Mesenchymal stem cell (in vitro differentiated cells and primary cell): ENCODE measurements at regions not wholly inside any gene's neighbourhood (a gene's known extent, or its start where the extent isn't known, plus 50 kb on each side); places are given as distances from the start of the nearest gene placed in this dataset.
"Not testable (repeated sequence)": the region's sequence is repeated elsewhere in the genome, so short reads cannot be mapped to it uniquely, and the experiment has no call there.

ENCODE experiments used
- DNase-seq: peaks from one replicate; pipeline ENCODE4 v3.0.0-alpha.2; 2013
- H2AFZ ChIP-seq: one replicate; pipeline ENCODE4 v1.6.1; 2013; ENCODE audit warnings: low read depth, mild to moderate bottlenecking, control low read depth, inconsistent platforms, low read length, moderate library complexity
- H2AK5ac ChIP-seq: 2 replicates; pipeline ENCODE4 v1.6.1; 2013; ENCODE audit warnings: low read length, moderate library complexity, mild to moderate bottlenecking, inconsistent platforms; ENCODE audit not compliant: severe bottlenecking
- H2BK120ac ChIP-seq: one replicate; pipeline ENCODE4 v1.6.1; 2013; ENCODE audit warnings: low read depth, mild to moderate bottlenecking, inconsistent platforms, low read length, moderate library complexity
- H2BK12ac ChIP-seq, 2 experiments: one replicate each; pipeline ENCODE4 v1.6.1; 2013; ENCODE audit warnings: inconsistent platforms in 2 of 2, low read length in 2 of 2, mild to moderate bottlenecking in 2 of 2, moderate library complexity in 2 of 2, control low read depth in 1 of 2
- H2BK15ac ChIP-seq: one replicate; pipeline ENCODE4 v1.6.1; 2013; ENCODE audit warnings: mild to moderate bottlenecking, low read depth, inconsistent platforms; ENCODE audit not compliant: poor library complexity, severe bottlenecking
- H2BK5ac ChIP-seq: 2 replicates; pipeline ENCODE4 v1.6.1; 2013; ENCODE audit warnings: low read depth, mild to moderate bottlenecking, low read length, control low read depth, inconsistent platforms; ENCODE audit not compliant: poor library complexity, severe bottlenecking
- H3K14ac ChIP-seq, 2 experiments: one replicate each; pipeline ENCODE4 v1.6.1; 2013; ENCODE audit warnings: inconsistent platforms in 2 of 2, low read length in 2 of 2, control low read depth in 1 of 2, mild to moderate bottlenecking in 1 of 2, moderate library complexity in 1 of 2
- H3K18ac ChIP-seq, 2 experiments: one replicate each; pipeline ENCODE4 v1.6.1; 2013; ENCODE audit warnings: inconsistent platforms in 2 of 2, low read length in 2 of 2, control low read depth in 1 of 2, low read depth in 1 of 2, mild to moderate bottlenecking in 1 of 2
- H3K23ac ChIP-seq, 2 experiments: one replicate each; pipeline ENCODE4 v1.6.1; 2013; ENCODE audit warnings: inconsistent platforms in 2 of 2, low read length in 2 of 2, mild to moderate bottlenecking in 2 of 2, moderate library complexity in 2 of 2, control low read depth in 1 of 2
- H3K27ac ChIP-seq: 2 replicates; pipeline ENCODE4 v1.5.1; 2013; ENCODE audit warnings: mild to moderate bottlenecking, moderate library complexity, low read length, control low read depth, inconsistent platforms; ENCODE audit not compliant: poor library complexity, severe bottlenecking
- H3K27me3 ChIP-seq, 2 experiments: 2 replicates each; pipeline versions ENCODE4 v1.6.1 to v1.7.0; 2013; ENCODE audit warnings: low read length in 2 of 2, mild to moderate bottlenecking in 2 of 2, moderate library complexity in 2 of 2, control low read depth in 1 of 2, inconsistent platforms in 1 of 2; ENCODE audit not compliant: control insufficient read depth in 1 of 2, insufficient read depth in 1 of 2
- H3K36me3 ChIP-seq, 2 experiments: 2 replicates each; pipeline versions ENCODE4 v1.6.1 to v1.7.0; 2013; ENCODE audit warnings: low read length in 2 of 2, control low read depth in 1 of 2, inconsistent platforms in 1 of 2, low read depth in 1 of 2, mild to moderate bottlenecking in 1 of 2; ENCODE audit not compliant: insufficient read depth in 2 of 2, control insufficient read depth in 1 of 2
- H3K4ac ChIP-seq, 2 experiments: one replicate each; pipeline ENCODE4 v1.6.1; 2013; ENCODE audit warnings: inconsistent platforms in 2 of 2, low read length in 2 of 2, mild to moderate bottlenecking in 2 of 2, moderate library complexity in 2 of 2, control low read depth in 1 of 2, low read depth in 1 of 2
- H3K4me1 ChIP-seq: 2 replicates; pipeline ENCODE4 v1.6.1; 2013; ENCODE audit warnings: low read depth, low read length, control low read depth; ENCODE audit not compliant: control insufficient read depth, insufficient read depth
- H3K4me2 ChIP-seq: 2 replicates; pipeline ENCODE4 v1.6.1; 2013; ENCODE audit warnings: low read length, mild to moderate bottlenecking, inconsistent platforms; ENCODE audit not compliant: poor library complexity, severe bottlenecking
- H3K4me3 ChIP-seq, 2 experiments: 2 replicates each; pipeline versions ENCODE4 v1.5.1 to v1.7.0; 2013; ENCODE audit warnings: low read length in 2 of 2, mild to moderate bottlenecking in 2 of 2, control low read depth in 1 of 2, low read depth in 1 of 2; ENCODE audit not compliant: insufficient read depth in 1 of 2
- H3K79me1 ChIP-seq: replicated peaks from 2 replicates; pipeline ENCODE4 v1.6.1; 2013; ENCODE audit warnings: mild to moderate bottlenecking, control low read depth, low read length, inconsistent platforms; ENCODE audit not compliant: poor library complexity, severe bottlenecking
- H3K9ac ChIP-seq: 2 replicates; pipeline ENCODE4 v1.7.0; 2013; ENCODE audit warnings: mild to moderate bottlenecking, low read length, moderate library complexity
- H3K9me3 ChIP-seq: 2 replicates; pipeline ENCODE4 v1.7.0; 2013; ENCODE audit warnings: mild to moderate bottlenecking, low read length; ENCODE audit not compliant: control insufficient read depth
- H4K8ac ChIP-seq: one replicate; pipeline ENCODE4 v1.6.1; 2013; ENCODE audit warnings: inconsistent platforms, mild to moderate bottlenecking, low read length, moderate library complexity
- H4K91ac ChIP-seq: one replicate; pipeline ENCODE4 v1.6.1; 2013; ENCODE audit warnings: mild to moderate bottlenecking, low read length, inconsistent platforms
- WGBS: methylation state at CpG from one replicate; pipeline ENCODE4 v1.1.7; 2013; ENCODE audit warnings: mixed read lengths; 5-methylcytosine and 5-hydroxymethylcytosine counted together

- H2BK15ac ChIP-seq = no peak overlapping the region
- H3K4me3 ChIP-seq = no peak overlapping the region
- no peaks in the 10 kb centered on the region for H3K79me1 ChIP-seq
- no peak for DNase-seq
- no peaks in the 10 kb centered on the region for H3K36me3 ChIP-seq
- no peak overlapping the region for H4K91ac ChIP-seq
- H2AK5ac ChIP-seq = no peak overlapping the region
- H3K27ac ChIP-seq = no peak overlapping the region
- no peak overlapping the region for H3K14ac ChIP-seq
- H3K4me1 ChIP-seq = no peaks in the 10 kb centered on the region
- H2AFZ ChIP-seq = no peak overlapping the region
- peaks cover 17% of the 10 kb centered on the region for H3K9me3 ChIP-seq
- no peak overlapping the region for H3K18ac ChIP-seq
- no peak overlapping the region for H3K4ac ChIP-seq
- no peak overlapping the region for H3K4me2 ChIP-seq
- H2BK5ac ChIP-seq = no peak overlapping the region
- H3K27me3 ChIP-seq = no peaks in the 10 kb centered on the region
- no peak overlapping the region for H3K9ac ChIP-seq
- WGBS = 84% methylated on average over 4 of the region's 5 CpGs
- H2BK12ac ChIP-seq = no peak overlapping the region
- H3K23ac ChIP-seq = no peak overlapping the region
- no peak overlapping the region for H2BK120ac ChIP-seq
- H4K8ac ChIP-seq = no peak overlapping the region
These were observed 69.0 kb upstream of the DHRS4 start for GRCh38 chr14:23884541-23884904.

- H2BK15ac ChIP-seq = no peak overlapping the region
- H2AFZ ChIP-seq = no peak overlapping the region
- no peak overlapping the region for H2BK120ac ChIP-seq
- H3K4me1 ChIP-seq = no peaks in the 10 kb centered on the region
- H3K23ac ChIP-seq = no peak overlapping the region
- H2BK12ac ChIP-seq = no peak overlapping the region
- H3K27me3 ChIP-seq = peaks cover 0 to 4% of the 10 kb centered on the region in 2 experiments
- no peaks in the 10 kb centered on the region for H3K79me1 ChIP-seq
- H2AK5ac ChIP-seq = no peak overlapping the region
- H3K27ac ChIP-seq = no peak overlapping the region
- peaks cover 17% of the 10 kb centered on the region for H3K9me3 ChIP-seq
- no peak overlapping the region for H3K9ac ChIP-seq
- H3K4ac ChIP-seq = no peak overlapping the region
- H3K4me3 ChIP-seq = no peak overlapping the region
- H3K4me2 ChIP-seq = no peak overlapping the region
- WGBS = 42% methylated on average over 1 of the region's 1 CpG
- no peak overlapping the region for H4K91ac ChIP-seq
- H2BK5ac ChIP-seq = no peak overlapping the region
- H3K14ac ChIP-seq = no peak overlapping the region
- no peak for DNase-seq
- H4K8ac ChIP-seq = no peak overlapping the region
- no peak overlapping the region for H3K18ac ChIP-seq
- H3K36me3 ChIP-seq = no peaks in the 10 kb centered on the region
These were observed 66.0 kb upstream of the DHRS4 start for GRCh38 chr14:23887536-23887935.

- H3K4me2 ChIP-seq, H3K36me3 ChIP-seq, H3K4me3 ChIP-seq, H2AFZ ChIP-seq, H2AK5ac ChIP-seq, H3K14ac ChIP-seq, H4K8ac ChIP-seq, H3K9ac ChIP-seq, H3K4me1 ChIP-seq, H3K27ac ChIP-seq, H3K4ac ChIP-seq, H2BK15ac ChIP-seq, H3K79me1 ChIP-seq, H4K91ac ChIP-seq, H2BK5ac ChIP-seq, H2BK120ac ChIP-seq, H2BK12ac ChIP-seq, H3K23ac ChIP-seq, DNase-seq, H3K18ac ChIP-seq: not testable (repeated sequence)
- Histone ChIP-seq H3K9me3 (peaks cover 17% of the 10 kb centered on the region), H3K27me3 (peaks cover 0 to 12% of the 10 kb centered on the region in 2 experiments)
- 86% methylated on average over 16 of the region's 26 CpGs for WGBS
These were observed 61.9 kb upstream of the DHRS4 start for GRCh38 chr14:23891717-23892116.

GRCh38 chr14:23892289-23892688 lies 61.3 kb upstream of the DHRS4 start:
- WGBS = no CpG with 5 or more reads among the region's 3 CpGs
- not testable (repeated sequence) for H4K91ac ChIP-seq, H2BK15ac ChIP-seq, H3K4me2 ChIP-seq, H2AFZ ChIP-seq, H3K23ac ChIP-seq, H3K14ac ChIP-seq, H3K79me1 ChIP-seq, H3K36me3 ChIP-seq, H3K4me3 ChIP-seq, H3K27ac ChIP-seq, H3K9ac ChIP-seq, H3K4ac ChIP-seq, H2BK5ac ChIP-seq, H3K4me1 ChIP-seq, H4K8ac ChIP-seq, DNase-seq, H2AK5ac ChIP-seq, H2BK12ac ChIP-seq, H3K18ac ChIP-seq, H2BK120ac ChIP-seq
- Histone ChIP-seq H3K9me3 (peaks cover 17% of the 10 kb centered on the region), H3K27me3 (peaks cover 0 to 12% of the 10 kb centered on the region in 2 experiments)
